ENCODE measurements at regions not wholly inside any gene's neighbourhood (a gene's known extent, or its start where the extent isn't known, plus 50 kb on each side); places are given as distances from the start of the nearest gene placed in this dataset.

- no peak for TF ChIP-seq CTCF (IDR thresholded peaks at IDR 0.05)
- no peak overlapping the region for H3K27ac ChIP-seq
- no peak overlapping the region for H3K4me3 ChIP-seq
- no peak for DNase-seq
- H3K9ac ChIP-seq (ENCODE audit: low read depth in 2 of 2, low read length in 2 of 2): no peak overlapping the region
- H3K4me1 ChIP-seq: no peaks in the 10 kb centered on the region
- intact Hi-C loops (cut with DNase I): no loop called here
- no peaks in the 10 kb centered on the region for H3K27me3 ChIP-seq
- no peaks in the 10 kb centered on the region for H3K36me3 ChIP-seq
- no peaks in the 10 kb centered on the region for H3K9me3 ChIP-seq
Observed at GRCh38 chr1:221066351-221067001, 187.2 kb downstream of the HLX start.

DNA sequence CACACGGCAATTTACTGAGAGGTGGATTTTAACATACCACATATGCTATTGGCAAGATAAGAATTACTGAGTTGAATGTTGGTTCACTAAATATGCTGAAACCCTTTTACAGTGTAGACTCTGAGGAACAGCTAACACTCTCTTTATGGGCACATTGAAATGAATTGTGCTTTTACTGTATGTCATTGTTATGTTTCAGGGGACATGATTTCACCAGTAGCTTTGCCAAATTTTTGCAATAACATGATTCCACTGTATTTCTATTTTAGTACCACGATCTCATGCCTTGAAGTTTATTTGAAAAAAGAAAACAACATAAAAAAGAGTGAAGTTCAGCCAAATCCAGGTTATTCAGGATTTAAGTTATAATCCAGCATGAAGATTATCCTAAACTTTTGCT is 188.5 kb downstream of the HLX start:
- Histone ChIP-seq H3K4me1 (no peaks in the 10 kb centered on the region), H3K27ac (no peak overlapping the region), H3K9ac (ENCODE audit: low read depth in 2 of 2, low read length in 2 of 2) (no peak overlapping the region), H3K4me3 (no peak overlapping the region), H3K9me3 (no peaks in the 10 kb centered on the region), H3K36me3 (no peaks in the 10 kb centered on the region), H3K27me3 (no peaks in the 10 kb centered on the region)
- intact Hi-C loops (cut with DNase I): no loop called here
- no peak for DNase-seq
- no peak for TF ChIP-seq CTCF (IDR thresholded peaks at IDR 0.05)

- intact Hi-C loops (cut with DNase I): no loop called here
- no peak for DNase-seq
- H3K4me3 ChIP-seq: no peak overlapping the region
- TF ChIP-seq CTCF (IDR thresholded peaks at IDR 0.05): no peak
- no peak overlapping the region for H3K27ac ChIP-seq
- H3K9ac ChIP-seq (ENCODE audit: low read depth in 2 of 2, low read length in 2 of 2): no peak overlapping the region
- no peaks in the 10 kb centered on the region for H3K9me3 ChIP-seq
- no peaks in the 10 kb centered on the region for H3K4me1 ChIP-seq
- H3K27me3 ChIP-seq: no peaks in the 10 kb centered on the region
- H3K36me3 ChIP-seq: no peaks in the 10 kb centered on the region
Observed at GRCh38 chr1:221069178-221069903, 190.1 kb downstream of the HLX start.

- no peak for TF ChIP-seq CTCF (IDR thresholded peaks at IDR 0.05)
- no peaks in the 10 kb centered on the region for H3K36me3 ChIP-seq
- no peak for DNase-seq
- H3K9me3 ChIP-seq: no peaks in the 10 kb centered on the region
- H3K4me1 ChIP-seq: no peaks in the 10 kb centered on the region
- no peak overlapping the region for H3K27ac ChIP-seq
- intact Hi-C loops (cut with DNase I): no loop called here
- H3K27me3 ChIP-seq: no peaks in the 10 kb centered on the region
- no peak overlapping the region for H3K9ac ChIP-seq (ENCODE audit: low read depth in 2 of 2, low read length in 2 of 2)
- no peak overlapping the region for H3K4me3 ChIP-seq
Observed at GRCh38 chr1:221069986-221070385, 190.7 kb downstream of the HLX start.

DNA sequence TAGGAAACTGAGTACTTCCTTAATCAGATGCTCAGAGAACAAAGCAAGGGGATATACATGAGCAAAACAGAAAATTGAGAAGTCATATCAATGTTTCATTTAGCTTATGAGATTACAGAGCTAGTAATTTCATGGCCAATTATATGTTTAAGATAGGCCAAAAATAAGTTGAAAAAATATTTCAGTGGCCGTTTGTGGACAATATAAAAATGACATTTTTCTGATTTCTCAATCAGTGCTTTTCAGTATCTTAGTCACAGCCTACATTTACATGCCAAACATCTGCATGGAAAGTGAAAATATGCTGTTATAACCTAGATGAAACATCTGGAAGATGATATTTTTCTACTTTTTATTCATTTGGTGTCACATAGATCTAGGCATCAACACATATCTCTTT is 192.5 kb downstream of the HLX start:
- TF ChIP-seq CTCF (IDR thresholded peaks at IDR 0.05): no peak
- H3K27me3 ChIP-seq: no peaks in the 10 kb centered on the region
- no peak for DNase-seq
- H3K4me3 ChIP-seq: no peak overlapping the region
- no peak overlapping the region for H3K27ac ChIP-seq
- H3K9me3 ChIP-seq: no peaks in the 10 kb centered on the region
- no peaks in the 10 kb centered on the region for H3K36me3 ChIP-seq
- no peak overlapping the region for H3K9ac ChIP-seq (ENCODE audit: low read depth in 2 of 2, low read length in 2 of 2)
- no peaks in the 10 kb centered on the region for H3K4me1 ChIP-seq
- intact Hi-C loops (cut with DNase I): no loop called here
